Tibial artery (tissue), 4 donors: ENCODE measurements at regions not wholly inside any gene's neighbourhood (a gene's known extent, or its start where the extent isn't known, plus 50 kb on each side); places are given as distances from the start of the nearest gene placed in this dataset.
A peak's percentile ranks its signal among the peaks of the same experiment; 100 is the strongest.
"Not testable (repeated sequence)": the region's sequence is repeated elsewhere in the genome, so short reads cannot be mapped to it uniquely, and the experiment has no call there.

ENCODE experiments used
- DNase-seq, 2 donors: peaks; one replicate each; pipeline ENCODE4 v3.0.0-alpha.2; 2019
- H3K27ac ChIP-seq, 2 donors: fragments of 200-600 bp; sonication (generic) in 1 of 2; 1 replicate in 1 of 2; 2 replicates in 1 of 2; pipeline ENCODE4 v1.5.1; 2018 to 2019; ENCODE audit warnings: mild to moderate bottlenecking in 1 of 2
- H3K27me3 ChIP-seq, 2 donors: fragments of 200-600 bp; sonication (generic) in 1 of 2; one replicate each; pipeline versions ENCODE4 v1.5.1 to v1.6.0; 2016 to 2019
- H3K36me3 ChIP-seq, 3 donors: fragments of 200-600 bp; sonication (generic) in 2 of 3; one replicate each; pipeline ENCODE4 v1.5.1; 2016 to 2019; ENCODE audit warnings: mild to moderate bottlenecking in 2 of 3
- H3K4me1 ChIP-seq, 4 donors: fragments of 200-600 bp; sonication (generic) in 2 of 4; 1 replicate in 3 of 4; 2 replicates in 1 of 4; pipeline ENCODE4 v1.5.1; 2016 to 2019
- H3K4me3 ChIP-seq, 2 donors: fragments of 200-600 bp; sonication (generic) in 1 of 2; 1 replicate in 1 of 2; 2 replicates in 1 of 2; pipeline ENCODE4 v1.5.1; 2018 to 2019; ENCODE audit warnings: mild to moderate bottlenecking in 2 of 2
- H3K9me3 ChIP-seq, 3 donors: fragments of 200-600 bp; sonication (generic) in 1 of 3; one replicate each; pipeline ENCODE4 v1.5.1; 2016 to 2019
- intact Hi-C: fragments of 100-400 bp; cut with DNase I; formaldehyde crosslinking; loops from one replicate; pipeline ENCODE4 v1.15.0; 2023; ENCODE audit warnings: low total_unique reads
- TF ChIP-seq, protein P1 (sequence below), 2 experiments: fragments of 200-600 bp in 1 of 2; fragments of 450-650 bp in 1 of 2; IDR thresholded peaks; one replicate each; pipeline ENCODE4 v1.5.1; 2017 to 2019; ENCODE audit warnings: antibody characterized with exemption in 2 of 2, mild to moderate bottlenecking in 1 of 2, moderate library complexity in 1 of 2

DNA sequence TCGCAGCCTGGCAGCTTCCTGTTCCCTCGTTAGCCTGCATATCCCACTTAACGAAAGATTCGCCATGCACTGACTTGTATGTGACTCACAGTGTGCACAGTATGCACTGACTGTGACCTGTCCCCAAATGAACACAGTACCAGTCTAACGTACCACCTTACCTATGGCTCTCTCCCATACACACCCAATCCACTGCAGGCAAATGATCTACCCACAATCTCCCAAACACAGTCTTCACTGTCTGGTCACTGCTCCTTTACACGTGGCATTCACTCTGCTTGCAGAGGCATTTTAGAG is 163.5 kb upstream of the EEA1 start:
- no peak for DNase-seq
- intact Hi-C loops: no loop called here
- Histone ChIP-seq H3K36me3 (no peaks in the 10 kb centered on the region), H3K27ac (no peak overlapping the region), H3K27me3 (no peaks in the 10 kb centered on the region), H3K4me3 (no peak overlapping the region), H3K9me3 (no peaks in the 10 kb centered on the region), H3K4me1 (peaks cover 0 to 11% (median 0%) of the 10 kb centered on the region in 4 donors)
- TF ChIP-seq, protein P1, sequence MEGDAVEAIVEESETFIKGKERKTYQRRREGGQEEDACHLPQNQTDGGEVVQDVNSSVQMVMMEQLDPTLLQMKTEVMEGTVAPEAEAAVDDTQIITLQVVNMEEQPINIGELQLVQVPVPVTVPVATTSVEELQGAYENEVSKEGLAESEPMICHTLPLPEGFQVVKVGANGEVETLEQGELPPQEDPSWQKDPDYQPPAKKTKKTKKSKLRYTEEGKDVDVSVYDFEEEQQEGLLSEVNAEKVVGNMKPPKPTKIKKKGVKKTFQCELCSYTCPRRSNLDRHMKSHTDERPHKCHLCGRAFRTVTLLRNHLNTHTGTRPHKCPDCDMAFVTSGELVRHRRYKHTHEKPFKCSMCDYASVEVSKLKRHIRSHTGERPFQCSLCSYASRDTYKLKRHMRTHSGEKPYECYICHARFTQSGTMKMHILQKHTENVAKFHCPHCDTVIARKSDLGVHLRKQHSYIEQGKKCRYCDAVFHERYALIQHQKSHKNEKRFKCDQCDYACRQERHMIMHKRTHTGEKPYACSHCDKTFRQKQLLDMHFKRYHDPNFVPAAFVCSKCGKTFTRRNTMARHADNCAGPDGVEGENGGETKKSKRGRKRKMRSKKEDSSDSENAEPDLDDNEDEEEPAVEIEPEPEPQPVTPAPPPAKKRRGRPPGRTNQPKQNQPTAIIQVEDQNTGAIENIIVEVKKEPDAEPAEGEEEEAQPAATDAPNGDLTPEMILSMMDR (IDR thresholded peaks at IDR 0.05): no peak

DNA sequence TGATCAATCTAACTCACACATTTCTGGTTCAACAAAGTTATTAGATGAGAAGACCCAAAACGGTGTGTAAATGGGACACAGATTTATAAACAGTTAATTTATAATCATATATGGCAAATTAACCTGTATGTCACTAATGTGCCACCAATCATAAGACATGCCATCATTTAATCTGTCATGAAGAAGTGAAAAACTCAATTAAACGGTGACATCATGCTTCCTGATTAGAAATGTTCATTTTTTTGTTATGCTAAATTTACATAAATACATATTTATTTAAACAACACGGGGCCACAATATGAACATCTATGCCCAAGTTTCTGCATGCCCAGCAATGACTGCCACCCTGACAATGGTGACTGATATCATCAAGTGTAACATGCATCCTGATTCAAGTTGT is 164.1 kb upstream of the EEA1 start:
- H3K9me3 ChIP-seq: no peaks in the 10 kb centered on the region
- no peaks in the 10 kb centered on the region for H3K27me3 ChIP-seq
- intact Hi-C loops: no loop called here
- H3K36me3 ChIP-seq: no peaks in the 10 kb centered on the region
- TF ChIP-seq, protein P1 (IDR thresholded peaks at IDR 0.05): no peak
- peaks cover 0 to 11% (median 0%) of the 10 kb centered on the region in 4 donors for H3K4me1 ChIP-seq
- H3K4me3 ChIP-seq: no peak overlapping the region
- H3K27ac ChIP-seq: no peak overlapping the region
- DNase-seq: no peak

DNA sequence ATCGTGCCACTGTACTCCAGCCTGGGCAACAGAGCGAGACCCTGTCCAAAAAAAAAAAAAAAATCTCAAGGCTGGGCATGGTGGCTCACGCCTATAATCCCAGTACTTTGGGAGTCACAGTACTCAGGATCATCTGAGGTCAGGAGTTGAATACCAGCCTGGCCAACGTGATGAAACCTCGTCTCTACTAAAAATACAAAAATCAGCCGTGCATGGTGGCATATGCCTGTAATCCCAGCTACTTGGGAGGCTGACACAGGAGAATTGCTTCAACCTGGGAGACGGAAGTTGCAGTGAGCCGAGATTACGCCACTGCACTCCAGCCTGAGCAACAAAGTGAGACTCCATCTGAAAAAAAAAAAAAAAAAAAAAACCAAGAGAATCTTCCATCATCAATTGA is 165.1 kb upstream of the EEA1 start:
- H3K9me3 ChIP-seq, H3K27me3 ChIP-seq, intact Hi-C loops, DNase-seq, H3K36me3 ChIP-seq, H3K4me3 ChIP-seq, H3K27ac ChIP-seq: not testable (repeated sequence)
- peaks cover 0 to 11% (median 0%) of the 10 kb centered on the region in 4 donors for H3K4me1 ChIP-seq

GRCh38 chr12:93094988-93095737 is 166.1 kb upstream of the EEA1 start:
- peaks cover 0 to 4% (median 0%) of the 10 kb centered on the region in 4 donors for H3K4me1 ChIP-seq
- no peaks in the 10 kb centered on the region for H3K27me3 ChIP-seq
- intact Hi-C loops: no loop called here
- DNase-seq: no peak
- no peak overlapping the region for H3K4me3 ChIP-seq
- H3K27ac ChIP-seq: no peak overlapping the region
- H3K36me3 ChIP-seq: no peaks in the 10 kb centered on the region
- TF ChIP-seq, protein P1 (IDR thresholded peaks at IDR 0.05): no peak
- no peaks in the 10 kb centered on the region for H3K9me3 ChIP-seq

DNA sequence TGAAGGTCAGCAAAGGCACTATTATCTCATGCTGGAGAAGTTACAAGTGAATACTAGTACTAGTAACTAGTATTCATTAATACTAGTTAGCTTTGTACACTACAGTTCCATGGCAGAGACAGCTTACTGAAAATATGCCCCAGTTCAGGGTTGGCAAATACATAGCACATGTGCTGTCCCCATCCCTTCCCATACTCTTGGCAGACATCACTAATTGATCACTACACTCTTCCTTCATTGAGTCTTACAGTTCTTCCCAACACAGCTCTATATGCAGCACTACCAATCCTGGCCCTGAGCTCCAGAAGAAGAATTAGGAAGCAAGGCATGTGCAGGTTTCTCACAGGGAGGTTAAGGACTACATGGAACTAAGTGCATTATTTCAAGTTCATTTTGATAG is 168.3 kb upstream of the EEA1 start:
- no peaks in the 10 kb centered on the region for H3K27me3 ChIP-seq
- H3K4me1 ChIP-seq: peaks cover 0 to 7% (median 1%) of the 10 kb centered on the region in 4 donors
- H3K4me3 ChIP-seq: no peak overlapping the region
- H3K36me3 ChIP-seq: no peaks in the 10 kb centered on the region
- no peak for DNase-seq
- intact Hi-C loops: no loop called here
- TF ChIP-seq, protein P1 (IDR thresholded peaks at IDR 0.05): no peak
- H3K27ac ChIP-seq: no peak overlapping the region
- no peaks in the 10 kb centered on the region for H3K9me3 ChIP-seq

DNA sequence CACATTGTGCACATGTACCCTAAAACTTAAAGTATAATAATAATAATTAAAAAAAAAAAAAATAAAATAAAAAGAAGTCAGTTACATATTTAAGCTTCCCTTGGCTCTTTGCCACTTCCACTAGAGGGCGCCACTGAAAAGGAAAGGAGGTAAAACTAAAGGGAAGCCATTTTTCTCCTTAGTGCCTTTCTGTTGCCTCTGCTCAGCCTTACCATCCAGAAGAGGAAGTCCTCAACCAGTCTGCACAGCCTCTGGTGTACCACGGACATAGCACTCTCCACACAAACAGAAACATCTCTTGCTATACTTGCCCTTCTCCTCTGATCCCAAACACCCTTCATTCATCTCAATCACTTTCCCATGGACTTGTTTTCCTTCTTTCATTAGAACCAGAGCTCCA is 169.0 kb upstream of the EEA1 start:
- intact Hi-C loops: no loop called here
- Histone ChIP-seq H3K27me3 (no peaks in the 10 kb centered on the region), H3K36me3 (no peaks in the 10 kb centered on the region), H3K4me3 (no peak overlapping the region), H3K27ac (no peak overlapping the region), H3K9me3 (no peaks in the 10 kb centered on the region), H3K4me1 (peaks cover 0 to 13% (median 1%) of the 10 kb centered on the region in 4 donors)
- TF ChIP-seq, protein P1 (IDR thresholded peaks at IDR 0.05): peak; percentile 20 to 36
- DNase-seq: peak in 1 of 2 donors; percentile 71
